GM12873 (cell line): ENCODE measurements at regions not wholly inside any gene's neighbourhood (a gene's known extent, or its start where the extent isn't known, plus 50 kb on each side); places are given as distances from the start of the nearest gene placed in this dataset.

Source experiments
- TF ChIP-seq, protein P1 (sequence below): IDR thresholded peaks from 2 replicates; pipeline ENCODE4 v1.5.1; 2012; ENCODE audit warnings: low read depth, mild to moderate bottlenecking, moderate library complexity, low read length, control low read depth; ENCODE audit not compliant: insufficient read depth; ENCODE audit errors: missing control alignments

DNA sequence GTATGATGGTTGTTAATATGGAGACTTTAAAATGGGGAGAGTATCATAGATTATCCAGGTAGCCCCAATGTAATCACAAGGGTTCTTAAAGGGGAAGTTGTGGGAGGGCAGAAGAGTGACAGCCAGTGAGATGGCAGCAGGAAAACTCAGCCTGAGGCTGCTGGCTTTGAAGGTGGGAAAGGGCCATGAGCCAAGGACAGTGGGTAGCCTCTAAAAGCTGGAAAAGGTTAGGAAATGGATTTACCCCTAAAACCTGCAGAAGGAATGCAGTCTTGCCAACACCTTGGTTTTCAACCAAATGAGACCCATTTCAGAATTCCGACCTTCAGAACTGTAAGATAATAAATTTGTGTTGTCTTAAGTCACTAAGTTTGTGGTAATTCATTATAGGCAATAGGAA, 68.8 kb upstream of the BLTP1 start:
- TF ChIP-seq, protein P1, sequence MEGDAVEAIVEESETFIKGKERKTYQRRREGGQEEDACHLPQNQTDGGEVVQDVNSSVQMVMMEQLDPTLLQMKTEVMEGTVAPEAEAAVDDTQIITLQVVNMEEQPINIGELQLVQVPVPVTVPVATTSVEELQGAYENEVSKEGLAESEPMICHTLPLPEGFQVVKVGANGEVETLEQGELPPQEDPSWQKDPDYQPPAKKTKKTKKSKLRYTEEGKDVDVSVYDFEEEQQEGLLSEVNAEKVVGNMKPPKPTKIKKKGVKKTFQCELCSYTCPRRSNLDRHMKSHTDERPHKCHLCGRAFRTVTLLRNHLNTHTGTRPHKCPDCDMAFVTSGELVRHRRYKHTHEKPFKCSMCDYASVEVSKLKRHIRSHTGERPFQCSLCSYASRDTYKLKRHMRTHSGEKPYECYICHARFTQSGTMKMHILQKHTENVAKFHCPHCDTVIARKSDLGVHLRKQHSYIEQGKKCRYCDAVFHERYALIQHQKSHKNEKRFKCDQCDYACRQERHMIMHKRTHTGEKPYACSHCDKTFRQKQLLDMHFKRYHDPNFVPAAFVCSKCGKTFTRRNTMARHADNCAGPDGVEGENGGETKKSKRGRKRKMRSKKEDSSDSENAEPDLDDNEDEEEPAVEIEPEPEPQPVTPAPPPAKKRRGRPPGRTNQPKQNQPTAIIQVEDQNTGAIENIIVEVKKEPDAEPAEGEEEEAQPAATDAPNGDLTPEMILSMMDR, result no peak

DNA sequence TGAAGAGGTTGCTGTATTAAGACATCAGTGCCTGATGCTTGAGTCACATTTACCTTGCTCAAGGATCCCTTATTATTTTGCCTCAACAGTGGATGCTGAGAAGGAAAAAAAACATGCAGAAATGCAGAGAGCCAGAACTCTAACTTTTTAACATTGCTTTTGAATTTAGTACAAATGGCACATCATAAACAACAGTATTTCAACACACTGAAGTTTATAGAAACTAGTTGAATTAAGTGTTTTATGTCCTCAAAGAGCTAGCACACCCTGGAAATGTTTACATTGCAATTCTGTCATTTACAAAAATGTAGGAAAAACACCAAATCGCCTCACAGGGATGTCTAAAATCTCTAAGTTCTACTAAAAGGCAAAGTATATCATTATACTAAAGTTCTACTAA, 69.5 kb upstream of the BLTP1 start:
- TF ChIP-seq, protein P1, result no peak

DNA sequence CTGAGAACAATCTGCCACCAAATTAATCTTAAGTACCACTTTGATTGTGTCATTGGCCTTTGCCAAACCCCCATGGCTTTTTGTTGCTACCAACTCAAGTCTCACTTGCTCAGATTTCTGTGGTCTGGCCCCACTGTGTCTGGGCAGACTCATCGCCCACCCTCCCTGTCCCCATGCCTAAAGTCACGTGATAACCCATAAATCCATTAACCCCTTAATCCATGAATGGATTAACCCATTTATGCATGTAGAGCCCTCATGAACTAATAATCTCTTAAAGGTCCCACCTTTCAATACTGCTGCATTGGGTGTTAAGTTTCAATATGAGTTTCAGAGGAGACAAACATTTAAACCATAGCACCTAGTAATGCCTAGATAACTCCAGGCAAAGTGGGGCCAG, 78.5 kb upstream of the BLTP1 start:
- TF ChIP-seq, protein P1, result no peak

DNA sequence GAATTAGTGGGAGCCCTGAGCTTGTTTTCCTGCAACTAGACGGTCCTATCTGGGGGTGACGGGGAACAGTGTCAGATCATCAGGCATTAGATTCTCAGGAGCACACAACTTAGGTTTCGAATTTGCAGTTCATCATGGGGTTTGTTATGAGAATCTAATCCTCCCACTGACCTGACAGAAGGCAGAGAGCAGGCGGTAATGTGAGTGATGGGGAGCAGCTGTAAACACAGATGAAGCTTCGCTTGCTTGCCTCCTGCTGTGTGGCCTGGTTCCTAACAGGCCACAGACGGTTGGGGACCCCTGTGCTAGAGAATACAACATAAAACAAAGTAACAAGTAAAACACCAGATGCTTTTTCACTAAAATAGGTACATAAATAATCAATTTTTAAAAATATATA, 86.2 kb upstream of the BLTP1 start:
- TF ChIP-seq, protein P1, result no peak

DNA sequence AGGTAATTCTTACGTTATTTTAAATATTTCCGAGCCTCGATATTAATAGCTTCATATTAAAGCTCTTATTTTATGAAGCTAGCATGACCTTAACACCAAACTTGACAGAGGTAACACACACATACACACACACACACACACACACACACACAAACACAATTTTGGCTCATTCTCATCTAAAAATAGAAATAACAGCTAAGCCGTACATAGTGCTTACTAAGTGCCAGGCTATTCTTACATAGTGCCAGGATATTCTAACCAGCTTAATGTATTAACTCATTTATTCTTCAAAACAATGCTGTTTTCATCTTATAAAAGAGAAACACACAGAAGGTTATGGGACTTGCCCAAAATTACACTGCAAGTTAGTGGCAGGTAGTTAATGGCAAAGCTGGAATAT, 87.0 kb upstream of the BLTP1 start:
- TF ChIP-seq, protein P1, result no peak

DNA sequence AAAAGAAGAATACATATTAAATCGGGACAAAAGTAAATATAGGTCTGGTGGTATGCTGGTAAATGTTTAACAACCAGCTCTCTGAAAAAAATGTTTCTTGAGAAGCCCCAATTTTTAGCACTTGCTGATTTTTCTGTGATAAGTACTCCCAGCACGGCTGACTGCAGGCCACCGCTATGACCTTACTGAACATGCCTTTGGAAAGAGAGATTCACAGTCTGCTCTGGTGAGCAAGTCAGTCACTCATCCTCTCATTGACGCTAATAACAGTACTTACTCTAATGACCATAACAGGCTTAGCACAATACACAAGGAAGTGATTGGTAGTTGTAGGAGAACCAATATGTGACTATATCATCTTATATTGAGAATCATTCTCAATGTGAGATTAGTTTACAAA, 98.9 kb upstream of the BLTP1 start:
- TF ChIP-seq, protein P1, result no peak

DNA sequence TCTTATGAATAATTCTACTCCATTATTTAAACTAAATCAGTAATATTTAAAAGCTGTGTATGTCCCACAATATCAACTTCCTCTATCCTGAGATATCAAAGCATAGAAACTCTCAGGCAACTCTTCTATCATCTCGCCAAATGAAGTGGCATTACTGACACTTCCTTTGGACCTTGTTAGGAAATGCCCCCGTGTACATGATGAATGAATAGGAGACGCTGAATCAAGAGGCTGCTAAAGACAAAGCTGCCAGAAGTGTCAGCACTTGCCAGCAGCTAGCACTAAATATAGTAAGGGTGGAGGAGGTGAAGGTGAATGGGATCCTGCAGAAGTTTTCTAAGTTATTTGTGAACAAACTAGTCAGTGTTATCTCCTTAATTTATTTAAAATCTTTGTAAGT, 99.5 kb upstream of the BLTP1 start:
- TF ChIP-seq, protein P1, result no peak
